Parathyroid adenoma (tissue), 2 donors: ENCODE measurements at regions not wholly inside any gene's neighbourhood (a gene's known extent, or its start where the extent isn't known, plus 50 kb on each side); places are given as distances from the start of the nearest gene placed in this dataset.

ENCODE experiments used
- H2AFZ ChIP-seq: fragments of 300-600 bp; sonication (generic); one replicate; pipeline ENCODE4 v1.7.0; 2017; ENCODE audit warnings: antibody characterized with exemption, mild to moderate bottlenecking
- H3K27ac ChIP-seq: fragments of 300-600 bp; sonication (generic); one replicate; pipeline ENCODE4 v1.7.0; 2017
- H3K27me3 ChIP-seq: fragments of 300-600 bp; sonication (generic); one replicate; pipeline ENCODE4 v1.7.0; 2017; ENCODE audit warnings: low read length; ENCODE audit not compliant: control insufficient read depth, insufficient read depth
- H3K36me3 ChIP-seq: fragments of 300-600 bp; sonication (generic); one replicate; pipeline ENCODE4 v1.7.0; 2017; ENCODE audit warnings: low read length; ENCODE audit not compliant: control insufficient read depth, insufficient read depth
- H3K4me1 ChIP-seq: fragments of 300-600 bp; sonication (generic); one replicate; pipeline ENCODE4 v1.7.0; 2017; ENCODE audit warnings: control low read depth
- H3K4me2 ChIP-seq: fragments of 300-600 bp; sonication (generic); one replicate; pipeline ENCODE4 v1.7.0; 2017; ENCODE audit warnings: low read length
- H3K4me3 ChIP-seq: fragments of 300-600 bp; sonication (generic); one replicate; pipeline ENCODE4 v1.7.0; 2017; ENCODE audit warnings: low read depth, low read length
- H3K79me2 ChIP-seq: fragments of 300-600 bp; sonication (generic); one replicate; pipeline ENCODE4 v1.7.0; 2017; ENCODE audit warnings: control low read depth
- H3K9ac ChIP-seq: fragments of 300-600 bp; sonication (generic); one replicate; pipeline ENCODE4 v1.7.0; 2017; ENCODE audit warnings: mild to moderate bottlenecking
- H3K9me3 ChIP-seq: fragments of 300-600 bp; sonication (generic); one replicate; pipeline ENCODE4 v1.7.0; 2017; ENCODE audit warnings: low read length; ENCODE audit not compliant: control insufficient read depth
- TF ChIP-seq, protein P1 (sequence below): fragments of 300-600 bp; sonication (generic); IDR thresholded peaks from one replicate; pipeline ENCODE4 v1.7.0; 2017; ENCODE audit warnings: antibody characterized with exemption, mild to moderate bottlenecking
- donor health status: primary hyperparathyroidism.

DNA sequence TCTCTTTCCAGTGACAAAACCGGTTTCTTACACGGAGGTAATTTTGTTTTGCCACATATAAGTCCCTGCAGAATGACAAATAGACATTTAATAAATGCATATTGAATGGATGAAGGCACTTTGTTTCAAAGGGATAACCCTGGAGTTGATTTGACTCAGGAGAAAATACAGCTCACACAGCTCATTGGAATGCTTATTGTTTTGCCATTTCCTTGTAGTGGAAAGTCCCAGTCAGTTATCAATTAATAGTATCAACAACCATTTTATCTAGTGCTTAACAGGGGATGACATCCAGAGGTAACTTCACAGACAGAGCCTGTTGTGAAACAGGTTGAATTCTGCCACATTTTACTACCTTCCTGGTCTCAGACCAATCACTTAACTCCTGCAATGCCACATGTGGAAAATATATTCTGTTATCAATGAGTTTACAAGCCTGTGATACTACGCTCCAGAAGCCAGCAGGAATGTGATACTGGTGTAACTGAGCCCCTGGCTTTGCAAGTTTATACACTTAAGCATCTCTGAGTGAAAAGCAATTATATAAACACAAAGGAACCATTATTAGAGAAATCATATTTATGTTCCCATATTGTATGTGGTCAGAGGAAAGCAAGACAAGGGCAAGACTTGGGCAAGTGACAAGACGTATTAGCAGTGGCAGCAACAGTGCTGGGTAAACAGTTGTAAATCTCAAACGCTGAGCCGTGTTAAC, 123.1 kb upstream of the ANKRD55 start:
- Histone ChIP-seq H3K79me2 (no peaks in the 10 kb centered on the region), H3K9ac (no peak overlapping the region), H3K4me3 (no peak overlapping the region), H3K36me3 (no peaks in the 10 kb centered on the region), H3K27ac (no peak overlapping the region), H2AFZ (no peak overlapping the region), H3K4me2 (no peak overlapping the region), H3K4me1 (peaks cover 22% of the 10 kb centered on the region), H3K9me3 (no peaks in the 10 kb centered on the region), H3K27me3 (no peaks in the 10 kb centered on the region)
- TF ChIP-seq, protein P1, sequence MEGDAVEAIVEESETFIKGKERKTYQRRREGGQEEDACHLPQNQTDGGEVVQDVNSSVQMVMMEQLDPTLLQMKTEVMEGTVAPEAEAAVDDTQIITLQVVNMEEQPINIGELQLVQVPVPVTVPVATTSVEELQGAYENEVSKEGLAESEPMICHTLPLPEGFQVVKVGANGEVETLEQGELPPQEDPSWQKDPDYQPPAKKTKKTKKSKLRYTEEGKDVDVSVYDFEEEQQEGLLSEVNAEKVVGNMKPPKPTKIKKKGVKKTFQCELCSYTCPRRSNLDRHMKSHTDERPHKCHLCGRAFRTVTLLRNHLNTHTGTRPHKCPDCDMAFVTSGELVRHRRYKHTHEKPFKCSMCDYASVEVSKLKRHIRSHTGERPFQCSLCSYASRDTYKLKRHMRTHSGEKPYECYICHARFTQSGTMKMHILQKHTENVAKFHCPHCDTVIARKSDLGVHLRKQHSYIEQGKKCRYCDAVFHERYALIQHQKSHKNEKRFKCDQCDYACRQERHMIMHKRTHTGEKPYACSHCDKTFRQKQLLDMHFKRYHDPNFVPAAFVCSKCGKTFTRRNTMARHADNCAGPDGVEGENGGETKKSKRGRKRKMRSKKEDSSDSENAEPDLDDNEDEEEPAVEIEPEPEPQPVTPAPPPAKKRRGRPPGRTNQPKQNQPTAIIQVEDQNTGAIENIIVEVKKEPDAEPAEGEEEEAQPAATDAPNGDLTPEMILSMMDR = no peak

DNA sequence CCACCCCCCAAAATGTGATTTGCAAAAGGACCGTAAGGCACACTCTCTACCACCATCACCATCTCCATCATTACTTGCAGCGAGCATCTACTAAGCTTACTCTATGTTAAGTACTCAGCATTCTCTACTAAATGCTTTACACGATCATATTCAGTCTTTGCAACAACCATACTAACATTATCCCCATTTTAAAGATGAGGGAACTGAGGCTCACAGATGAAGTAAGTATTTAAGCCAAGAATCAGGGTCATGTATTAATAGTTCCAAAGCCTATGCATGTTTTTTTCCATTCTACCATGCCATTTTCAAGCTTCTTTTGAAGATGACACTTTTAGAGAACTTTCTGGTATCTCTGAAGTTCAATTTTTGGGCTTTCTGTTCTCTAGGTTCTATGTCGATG, 121.7 kb upstream of the ANKRD55 start:
- Histone ChIP-seq H3K27me3 (no peaks in the 10 kb centered on the region), H2AFZ (no peak overlapping the region), H3K9me3 (no peaks in the 10 kb centered on the region), H3K36me3 (no peaks in the 10 kb centered on the region), H3K27ac (no peak overlapping the region), H3K4me2 (no peak overlapping the region), H3K4me1 (peaks cover 24% of the 10 kb centered on the region), H3K79me2 (no peaks in the 10 kb centered on the region), H3K9ac (no peak overlapping the region), H3K4me3 (no peak overlapping the region)
- TF ChIP-seq, protein P1 = no peak

DNA sequence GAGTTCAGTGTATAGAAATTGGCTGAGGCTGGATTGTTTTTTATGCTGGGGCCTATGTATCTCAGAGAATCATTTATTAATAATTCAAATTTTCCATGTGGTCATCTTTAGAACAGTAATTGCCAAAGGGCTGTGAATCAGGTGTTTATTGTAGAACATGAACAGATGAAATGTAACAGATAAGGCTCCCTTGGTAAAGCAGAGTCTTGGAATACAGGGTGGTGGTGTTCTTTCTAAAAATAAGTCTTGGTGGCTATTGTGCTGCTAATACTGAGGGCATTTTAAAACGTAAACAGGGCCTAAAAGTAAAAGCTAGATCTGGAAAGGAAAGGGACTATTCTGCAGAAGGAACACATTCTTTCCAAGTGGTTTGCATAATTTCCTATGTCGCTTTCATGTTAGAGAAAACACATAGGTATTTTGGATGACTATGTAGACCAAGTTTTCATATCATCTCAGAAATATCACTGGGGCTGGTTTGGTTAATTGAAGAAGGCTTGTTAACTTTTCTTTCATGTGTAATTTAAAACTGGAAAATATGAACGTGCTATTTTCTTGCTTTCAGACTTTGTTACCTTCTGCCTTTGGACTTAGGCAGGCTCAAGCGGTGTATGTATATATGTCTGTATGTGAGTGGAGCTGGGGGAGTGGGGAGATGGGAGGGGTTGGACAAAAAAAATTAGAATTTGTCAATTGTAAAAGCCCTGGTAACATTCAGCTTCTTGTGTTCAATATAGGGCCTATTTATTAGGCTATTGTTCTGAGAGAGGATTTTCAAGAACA, 119.9 kb upstream of the ANKRD55 start:
- H3K4me2 ChIP-seq = no peak overlapping the region
- H3K27ac ChIP-seq = no peak overlapping the region
- no peaks in the 10 kb centered on the region for H3K79me2 ChIP-seq
- H3K4me3 ChIP-seq = no peak overlapping the region
- TF ChIP-seq, protein P1 = no peak
- H3K9ac ChIP-seq = no peak overlapping the region
- no peaks in the 10 kb centered on the region for H3K9me3 ChIP-seq
- H3K4me1 ChIP-seq = peaks cover 12% of the 10 kb centered on the region
- no peak overlapping the region for H2AFZ ChIP-seq
- no peaks in the 10 kb centered on the region for H3K36me3 ChIP-seq
- H3K27me3 ChIP-seq = no peaks in the 10 kb centered on the region

DNA sequence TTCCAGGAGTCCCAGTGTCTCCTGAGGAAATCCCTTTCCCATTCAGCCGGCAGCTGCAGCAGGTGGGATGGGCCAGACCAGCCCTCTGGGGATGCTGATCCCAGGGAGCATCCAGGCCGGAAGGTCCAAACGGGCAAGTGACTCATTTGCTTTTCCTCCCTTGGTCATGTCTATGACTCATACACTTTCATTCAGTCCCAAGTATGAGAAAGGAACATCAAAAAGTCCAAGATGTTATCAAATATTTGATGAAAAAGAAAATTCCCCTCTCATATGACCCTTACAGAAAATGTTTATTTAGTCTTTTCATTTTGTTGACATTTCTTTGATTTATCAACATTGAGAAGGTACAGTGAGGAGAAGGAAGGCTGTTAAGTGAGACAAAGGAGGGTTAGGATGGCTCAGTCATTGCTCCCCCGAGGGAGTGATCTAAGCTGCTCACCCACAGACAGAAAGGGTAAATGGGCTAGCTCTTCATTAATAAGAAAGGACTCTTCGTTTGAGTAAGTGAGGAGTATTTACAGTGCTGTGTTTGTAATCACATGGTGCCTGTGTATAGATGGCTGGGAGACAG, 117.6 kb upstream of the ANKRD55 start:
- H3K9ac ChIP-seq = no peak overlapping the region
- TF ChIP-seq, protein P1 = no peak
- no peaks in the 10 kb centered on the region for H3K27me3 ChIP-seq
- no peaks in the 10 kb centered on the region for H3K9me3 ChIP-seq
- peaks cover 2% of the 10 kb centered on the region for H3K4me1 ChIP-seq
- peak overlapping the region; percentile 28 for H2AFZ ChIP-seq
- no peak overlapping the region for H3K4me2 ChIP-seq
- no peak overlapping the region for H3K27ac ChIP-seq
- no peak overlapping the region for H3K4me3 ChIP-seq
- no peaks in the 10 kb centered on the region for H3K36me3 ChIP-seq
- H3K79me2 ChIP-seq = no peaks in the 10 kb centered on the region
